ENCODE measurements at regions not wholly inside any gene's neighbourhood (a gene's known extent, or its start where the extent isn't known, plus 50 kb on each side); places are given as distances from the start of the nearest gene placed in this dataset.

GRCh38 chr16:13394488-13394887, 493.1 kb downstream of the SHISA9 start:
- H3K27ac Mint-ChIP-seq = no peak overlapping the region
- DNase-seq (no peak), ATAC-seq (ENCODE audit: low read depth) (no peak)
- ChIA-PET POLR2A (no interaction called here), CTCF (no interaction called here)
- peaks cover 24% of the 10 kb centered on the region for H3K4me1 Mint-ChIP-seq
- no peak overlapping the region for H3K4me3 Mint-ChIP-seq
- no peak for TF ChIP-seq CTCF (IDR thresholded peaks at IDR 0.05)
- no peaks in the 10 kb centered on the region for H3K9me3 Mint-ChIP-seq
- H3K27me3 Mint-ChIP-seq = no peaks in the 10 kb centered on the region
- intact Hi-C loops (cut with micrococcal nuclease) = no loop called here
- no peaks in the 10 kb centered on the region for H3K36me3 Mint-ChIP-seq (ENCODE audit: low read depth)

GRCh38 chr16:13397126-13397525, 495.7 kb downstream of the SHISA9 start:
- H3K4me1 Mint-ChIP-seq = no peaks in the 10 kb centered on the region
- no peak overlapping the region for H3K27ac Mint-ChIP-seq
- H3K36me3 Mint-ChIP-seq (ENCODE audit: low read depth) = no peaks in the 10 kb centered on the region
- H3K27me3 Mint-ChIP-seq = no peaks in the 10 kb centered on the region
- ATAC-seq (ENCODE audit: low read depth) (no peak), DNase-seq (no peak)
- H3K9me3 Mint-ChIP-seq = no peaks in the 10 kb centered on the region
- TF ChIP-seq CTCF (IDR thresholded peaks at IDR 0.05) = no peak
- POLR2A ChIA-PET = no interaction called here
- intact Hi-C loops (cut with micrococcal nuclease) = no loop called here
- H3K4me3 Mint-ChIP-seq = no peak overlapping the region
- CTCF ChIA-PET = no interaction called here

GRCh38 chr16:13401641-13402040, 500.2 kb downstream of the SHISA9 start:
- H3K4me3 Mint-ChIP-seq = no peak overlapping the region
- ATAC-seq (ENCODE audit: low read depth) (no peak), DNase-seq (no peak)
- H3K27me3 Mint-ChIP-seq = no peaks in the 10 kb centered on the region
- no peak overlapping the region for H3K27ac Mint-ChIP-seq
- ChIA-PET CTCF (no interaction called here), POLR2A (no interaction called here)
- no peaks in the 10 kb centered on the region for H3K4me1 Mint-ChIP-seq
- H3K36me3 Mint-ChIP-seq (ENCODE audit: low read depth) = no peaks in the 10 kb centered on the region
- peaks cover 4% of the 10 kb centered on the region for H3K9me3 Mint-ChIP-seq
- TF ChIP-seq CTCF (IDR thresholded peaks at IDR 0.05) = no peak
- intact Hi-C loops (cut with micrococcal nuclease) = no loop called here

GRCh38 chr16:13402601-13403000, 501.2 kb downstream of the SHISA9 start:
- Mint-ChIP-seq H3K4me1 (no peaks in the 10 kb centered on the region), H3K27ac (no peak overlapping the region), H3K36me3 (ENCODE audit: low read depth) (no peaks in the 10 kb centered on the region), H3K27me3 (no peaks in the 10 kb centered on the region), H3K9me3 (peaks cover 4% of the 10 kb centered on the region), H3K4me3 (no peak overlapping the region)
- intact Hi-C loops (cut with micrococcal nuclease) = no loop called here
- ChIA-PET CTCF (no interaction called here), POLR2A (no interaction called here)
- TF ChIP-seq CTCF (IDR thresholded peaks at IDR 0.05) = no peak
- no peak for ATAC-seq (ENCODE audit: low read depth)
- no peak for DNase-seq

- DNase-seq (no peak), ATAC-seq (ENCODE audit: low read depth) (no peak)
- Mint-ChIP-seq H3K36me3 (ENCODE audit: low read depth) (no peaks in the 10 kb centered on the region), H3K4me1 (no peaks in the 10 kb centered on the region), H3K9me3 (peaks cover 4% of the 10 kb centered on the region), H3K27ac (no peak overlapping the region), H3K27me3 (no peaks in the 10 kb centered on the region), H3K4me3 (no peak overlapping the region)
- intact Hi-C loops (cut with micrococcal nuclease) = no loop called here
- ChIA-PET POLR2A (no interaction called here), CTCF (no interaction called here)
- no peak for TF ChIP-seq CTCF (IDR thresholded peaks at IDR 0.05)
These were observed 501.9 kb downstream of the SHISA9 start for GRCh38 chr16:13403326-13403725.

All from activated B cell treated with CpG ODN at 0.5 μM for 24 hours (primary cell).